ENCODE measurements at regions not wholly inside any gene's neighbourhood (a gene's known extent, or its start where the extent isn't known, plus 50 kb on each side); places are given as distances from the start of the nearest gene placed in this dataset.

GRCh38 chr20:40463171-40463570, 225.9 kb downstream of the MAFB start:
- DNase-seq, result no peak

GRCh38 chr20:40462566-40462965, 226.5 kb downstream of the MAFB start:
- no peak for DNase-seq
- H3K36me3 Mint-ChIP-seq (ENCODE audit: low read depth), result no peaks in the 10 kb centered on the region

More at GRCh38 chr20:40463171-40463570, 225.9 kb downstream of the MAFB start:
- H3K27ac Mint-ChIP-seq, result no peak overlapping the region
- no peaks in the 10 kb centered on the region for H3K4me1 Mint-ChIP-seq (ENCODE audit: low read depth)
- no peaks in the 10 kb centered on the region; the same call in 1 of the 2 replicates for H3K27me3 Mint-ChIP-seq (ENCODE audit: insufficient read depth)
- no peaks in the 10 kb centered on the region for H3K36me3 Mint-ChIP-seq (ENCODE audit: low read depth)
- TF ChIP-seq CTCF (IDR thresholded peaks at IDR 0.05), result no peak
- H3K9me3 Mint-ChIP-seq, result peaks cover 58% of the 10 kb centered on the region
- H3K4me3 Mint-ChIP-seq, result no peak overlapping the region

GRCh38 chr20:40459299-40459698, 229.7 kb downstream of the MAFB start:
- no peaks in the 10 kb centered on the region for H3K4me1 Mint-ChIP-seq (ENCODE audit: low read depth)
- H3K4me3 Mint-ChIP-seq, result no peak overlapping the region
- H3K27me3 Mint-ChIP-seq (ENCODE audit: insufficient read depth), result no peaks in the 10 kb centered on the region; the same call in 1 of the 2 replicates
- peaks cover 41% of the 10 kb centered on the region for H3K9me3 Mint-ChIP-seq
- H3K36me3 Mint-ChIP-seq (ENCODE audit: low read depth), result no peaks in the 10 kb centered on the region
- DNase-seq, result no peak
- TF ChIP-seq CTCF (IDR thresholded peaks at IDR 0.05), result no peak
- H3K27ac Mint-ChIP-seq, result no peak overlapping the region

More at GRCh38 chr20:40462566-40462965, 226.5 kb downstream of the MAFB start:
- H3K9me3 Mint-ChIP-seq, result peaks cover 53% of the 10 kb centered on the region
- no peak overlapping the region for H3K27ac Mint-ChIP-seq
- H3K4me1 Mint-ChIP-seq (ENCODE audit: low read depth), result no peaks in the 10 kb centered on the region
- H3K4me3 Mint-ChIP-seq, result no peak overlapping the region
- no peaks in the 10 kb centered on the region; the same call in none of the 2 replicates for H3K27me3 Mint-ChIP-seq (ENCODE audit: insufficient read depth)
- no peak for TF ChIP-seq CTCF (IDR thresholded peaks at IDR 0.05)

GRCh38 chr20:40457404-40457803, 231.6 kb downstream of the MAFB start:
- Mint-ChIP-seq H3K4me3 (no peak overlapping the region), H3K27me3 (ENCODE audit: insufficient read depth) (no peaks in the 10 kb centered on the region; the same call in 1 of the 2 replicates), H3K9me3 (peaks cover 35% of the 10 kb centered on the region), H3K36me3 (ENCODE audit: low read depth) (no peaks in the 10 kb centered on the region), H3K27ac (no peak overlapping the region), H3K4me1 (ENCODE audit: low read depth) (no peaks in the 10 kb centered on the region)
- TF ChIP-seq CTCF (IDR thresholded peaks at IDR 0.05), result no peak
- DNase-seq, result no peak

- Mint-ChIP-seq H3K36me3 (ENCODE audit: low read depth) (no peaks in the 10 kb centered on the region), H3K4me1 (ENCODE audit: low read depth) (no peaks in the 10 kb centered on the region), H3K4me3 (no peak overlapping the region), H3K9me3 (peaks cover 20% of the 10 kb centered on the region), H3K27me3 (ENCODE audit: insufficient read depth) (no peaks in the 10 kb centered on the region; the same call in 1 of the 2 replicates), H3K27ac (no peak overlapping the region)
- no peak for DNase-seq
- TF ChIP-seq CTCF (IDR thresholded peaks at IDR 0.05), result no peak
These were observed 236.3 kb downstream of the MAFB start for GRCh38 chr20:40452758-40453157.

GRCh38 chr20:40451552-40451951, 237.5 kb downstream of the MAFB start:
- no peak overlapping the region for H3K4me3 Mint-ChIP-seq
- TF ChIP-seq CTCF (IDR thresholded peaks at IDR 0.05), result no peak
- H3K27me3 Mint-ChIP-seq (ENCODE audit: insufficient read depth), result no peaks in the 10 kb centered on the region; the same call in 1 of the 2 replicates
- H3K27ac Mint-ChIP-seq, result no peak overlapping the region
- DNase-seq, result no peak
- H3K4me1 Mint-ChIP-seq (ENCODE audit: low read depth), result no peaks in the 10 kb centered on the region
- H3K36me3 Mint-ChIP-seq (ENCODE audit: low read depth), result no peaks in the 10 kb centered on the region
- H3K9me3 Mint-ChIP-seq, result peaks cover 23% of the 10 kb centered on the region
